IMR-90 (cell line): ENCODE measurements at regions not wholly inside any gene's neighbourhood (a gene's known extent, or its start where the extent isn't known, plus 50 kb on each side); places are given as distances from the start of the nearest gene placed in this dataset.

Source experiments
- ATAC-seq: fragments of 200-7000 bp; cut with Tn5 transposase; 2 replicates; pipeline ENCODE4 v1.9.1; 2020; ENCODE audit warnings: low read depth, mild to moderate bottlenecking, moderate library complexity
- BruUV-seq: library from RNA; stranded (reverse); fragments of 400-500 nt; replicated peaks from 2 replicates; lab custom pipeline; 2021; lab: Mats Ljungman, UMichigan
- CTCF ChIA-PET: fragments of 300-600 bp; formaldehyde crosslinking; extraction: SDS; loops from one replicate; lab custom pipeline; 2021; ENCODE audit warnings: antibody characterized with exemption; lab: Yijun Ruan, JAX
- POLR2A ChIA-PET: fragments of 300-600 bp; sonication (Branson Sonifier 250); formaldehyde crosslinking; loops from one replicate; lab custom pipeline; 2022; ENCODE audit warnings: antibody characterized with exemption; ENCODE audit not compliant: unreplicated experiment; lab: Charles Lee
- DNase-seq: peaks from one replicate; pipeline ENCODE4 v3.0.0; 2013
- H2AFZ ChIP-seq: replicated peaks from 2 replicates; pipeline ENCODE3; 2013; ENCODE audit warnings: low read length, mild to moderate bottlenecking; ENCODE audit not compliant: poor library complexity
- H2AK5ac ChIP-seq: 2 replicates; pipeline ENCODE4 v1.6.1; 2013; ENCODE audit warnings: low read depth, low read length, inconsistent platforms
- H2AK9ac ChIP-seq: replicated peaks from 2 replicates; pipeline ENCODE3; 2013; ENCODE audit warnings: mild to moderate bottlenecking, low read depth, low read length, moderate library complexity; ENCODE audit not compliant: poor library complexity
- H2BK120ac ChIP-seq: 2 replicates; pipeline ENCODE4 v1.6.1; 2013; ENCODE audit warnings: low read depth, low read length, inconsistent platforms
- H2BK15ac ChIP-seq: 3 replicates; pipeline ENCODE4 v1.6.1; 2013; ENCODE audit warnings: low read depth, low read length, inconsistent platforms
- H2BK20ac ChIP-seq: 2 replicates; pipeline ENCODE4 v1.6.1; 2013; ENCODE audit warnings: low read depth, mild to moderate bottlenecking, inconsistent platforms, low read length, moderate library complexity
- H2BK5ac ChIP-seq: 2 replicates; pipeline ENCODE4 v1.6.1; 2013; ENCODE audit warnings: mild to moderate bottlenecking, low read depth, low read length, inconsistent platforms; ENCODE audit not compliant: poor library complexity, severe bottlenecking
- H3K14ac ChIP-seq: replicated peaks from 2 replicates; pipeline ENCODE4 v1.6.1; 2013; ENCODE audit warnings: low read depth, low read length, inconsistent platforms
- H3K18ac ChIP-seq: 2 replicates; pipeline ENCODE4 v1.6.1; 2013; ENCODE audit warnings: low read depth, low read length, control low read depth
- H3K23ac ChIP-seq: 2 replicates; pipeline ENCODE4 v1.6.1; 2013; ENCODE audit warnings: low read depth, low read length, inconsistent platforms
- H3K27ac ChIP-seq: 2 replicates; pipeline ENCODE4 v1.5.1; 2013; ENCODE audit warnings: mild to moderate bottlenecking, control low read depth, low read length; ENCODE audit not compliant: insufficient read depth
- H3K27me3 ChIP-seq: 2 replicates; pipeline ENCODE4 v1.6.1; 2013; ENCODE audit warnings: low read length; ENCODE audit not compliant: control insufficient read depth, insufficient read depth
- H3K36me3 ChIP-seq: 2 replicates; pipeline ENCODE4 v1.6.1; 2013; ENCODE audit warnings: low read length, mixed read lengths; ENCODE audit not compliant: control insufficient read depth, insufficient read depth
- H3K4ac ChIP-seq: 2 replicates; pipeline ENCODE4 v1.6.1; 2013; ENCODE audit warnings: low read depth, low read length, inconsistent platforms
- H3K4me1 ChIP-seq: 2 replicates; pipeline ENCODE4 v1.6.1; 2013; ENCODE audit warnings: low read length, mixed read lengths; ENCODE audit not compliant: control insufficient read depth, insufficient read depth
- H3K4me2 ChIP-seq: 2 replicates; pipeline ENCODE4 v1.6.1; 2013; ENCODE audit warnings: low read depth, mild to moderate bottlenecking, control low read depth, low read length, moderate library complexity
- H3K4me3 ChIP-seq: 2 replicates; pipeline ENCODE4 v1.5.1; 2013; ENCODE audit warnings: low read depth, mild to moderate bottlenecking, control low read depth, low read length, moderate library complexity; ENCODE audit not compliant: insufficient read depth
- H3K56ac ChIP-seq: 2 replicates; pipeline ENCODE4 v1.6.1; 2013; ENCODE audit warnings: low read length, inconsistent platforms; ENCODE audit not compliant: insufficient read depth; ENCODE audit errors: extremely low read depth
- H3K79me1 ChIP-seq, 2 experiments: 2 replicates each; pipeline ENCODE4 v1.6.1; 2013; ENCODE audit warnings: low read length in 2 of 2, inconsistent platforms in 1 of 2, low read depth in 1 of 2
- H3K9ac ChIP-seq: 2 replicates; pipeline ENCODE4 v1.6.1; 2013; ENCODE audit warnings: low read depth, low read length, control low read depth
- H3K9me1 ChIP-seq: 2 replicates; pipeline ENCODE4 v1.6.1; 2013; ENCODE audit warnings: low read length, inconsistent platforms; ENCODE audit not compliant: insufficient read depth
- H3K9me3 ChIP-seq: 2 replicates; pipeline ENCODE4 v1.6.1; 2013; ENCODE audit warnings: low read length; ENCODE audit not compliant: control insufficient read depth, insufficient read depth
- H4K20me1 ChIP-seq: 2 replicates; pipeline ENCODE4 v1.6.1; 2013; ENCODE audit warnings: low read length, inconsistent platforms; ENCODE audit not compliant: insufficient read depth
- H4K5ac ChIP-seq: 2 replicates; pipeline ENCODE4 v1.6.1; 2013; ENCODE audit warnings: mild to moderate bottlenecking, low read depth, low read length, control low read depth
- H4K8ac ChIP-seq, 2 experiments: 2 replicates each; pipeline ENCODE4 v1.6.1; 2013; ENCODE audit warnings: low read depth in 2 of 2, low read length in 2 of 2, control low read depth in 1 of 2, inconsistent platforms in 1 of 2
- H4K91ac ChIP-seq: 2 replicates; pipeline ENCODE4 v1.6.1; 2013; ENCODE audit warnings: low read depth, low read length, inconsistent platforms; ENCODE audit not compliant: insufficient read depth
- CTCF ChIP-seq: conservative IDR thresholded peaks from 2 replicates; pipeline ENCODE4 v1.5.1; 2012; ENCODE audit warnings: mild to moderate bottlenecking, low read depth, low read length, improper control_type of control experiment
- ELK1 ChIP-seq: fragments of 150-350 bp; IDR thresholded peaks from 2 replicates; pipeline ENCODE4 v1.6.1; 2016; ENCODE audit warnings: low read depth, mild to moderate bottlenecking, low read length, moderate library complexity, borderline replicate concordance
- MAZ ChIP-seq: IDR thresholded peaks from 2 replicates; pipeline ENCODE4 v1.6.1; 2012; ENCODE audit warnings: low read depth, mild to moderate bottlenecking, low read length, improper control_type of control experiment, moderate library complexity, borderline replicate concordance
- RAD21 ChIP-seq: IDR thresholded peaks from 2 replicates; pipeline ENCODE4 v1.6.1; 2012; ENCODE audit warnings: low read length, improper control_type of control experiment
- RCOR1 ChIP-seq: IDR thresholded peaks from 2 replicates; pipeline ENCODE4 v1.6.1; 2012; ENCODE audit warnings: mild to moderate bottlenecking, low read length, improper control_type of control experiment; ENCODE audit not compliant: insufficient replicate concordance
- RFX5 ChIP-seq: IDR thresholded peaks from 2 replicates; pipeline ENCODE4 v1.8.0; 2012; ENCODE audit warnings: low read depth, mild to moderate bottlenecking, low read length, moderate library complexity
- WGBS, 2 experiments: methylation state at CpG; one replicate each; pipeline versions ENCODE4 v1.1.5 to v1.1.7; 2013; ENCODE audit warnings: missing lambda C conversion rate in 2 of 2; ENCODE audit not compliant: insufficient read length in 1 of 2; ENCODE audit errors: extremely low coverage in 2 of 2; 5-methylcytosine and 5-hydroxymethylcytosine counted together
- dilution Hi-C: fragments of 300-500 bp; cut with HindIII; formaldehyde crosslinking; loops from one replicate; pipeline ENCODE4 v1.14.3; 2018; ENCODE audit warnings: low sequenced_read_pairs; ENCODE audit not compliant: unreplicated experiment
- in situ Hi-C: fragments of 300-500 bp; cut with MboI; formaldehyde crosslinking; loops from 3 replicates; pipeline ENCODE4 v1.14.3; 2019; ENCODE audit warnings: low sequenced_read_pairs, inconsistent platforms, mixed read lengths
- intact Hi-C: fragments of 100-400 bp; cut with micrococcal nuclease; formaldehyde crosslinking; loops from 2 replicates; pipeline ENCODE4 v1.10.0; 2022

GRCh38 chr10:44506386-44506785 is 121.5 kb upstream of the CXCL12 start:
- Histone ChIP-seq H3K9ac (no peak overlapping the region), H2BK5ac (no peak overlapping the region), H3K79me1 (no peaks in the 10 kb centered on the region), H3K36me3 (no peaks in the 10 kb centered on the region), H3K18ac (no peak overlapping the region), H3K56ac (no peak overlapping the region), H3K4ac (no peak overlapping the region), H4K8ac (no peak overlapping the region), H3K4me3 (no peak overlapping the region), H3K9me1 (no peaks in the 10 kb centered on the region), H4K91ac (no peak overlapping the region), H3K14ac (no peak overlapping the region), H3K4me1 (no peaks in the 10 kb centered on the region), H2BK20ac (no peak overlapping the region), H2BK120ac (no peak overlapping the region), H3K4me2 (no peak overlapping the region), H3K27ac (no peak overlapping the region), H2AK5ac (no peak overlapping the region), H2AK9ac (no peak overlapping the region), H2BK15ac (no peak overlapping the region), H3K27me3 (peaks cover 17% of the 10 kb centered on the region), H4K20me1 (no peaks in the 10 kb centered on the region), H3K23ac (no peak overlapping the region), H3K9me3 (no peaks in the 10 kb centered on the region), H2AFZ (no peak overlapping the region), H4K5ac (no peak overlapping the region)
- ATAC-seq: no peak
- 87% methylated on average over 2 of the region's 3 CpGs; no CpG with 5 or more reads in 1 of the 2 experiments for WGBS, 2 experiments
- in situ Hi-C loops: no loop called here
- dilution Hi-C loops: no loop called here
- intact Hi-C loops: no loop called here
- POLR2A ChIA-PET: no interaction called here
- TF ChIP-seq RAD21 (no peak), RFX5 (no peak), ELK1 (no peak), RCOR1 (no peak), CTCF (no peak), MAZ (no peak)
- CTCF ChIA-PET: no interaction called here
- DNase-seq: no peak
- no TSS peak for BruUV-seq
